GM18861 (cell line): ENCODE measurements at regions not wholly inside any gene's neighbourhood (a gene's known extent, or its start where the extent isn't known, plus 50 kb on each side); places are given as distances from the start of the nearest gene placed in this dataset.

Source experiments
- ATAC-seq: cut with Tn5 transposase; IDR thresholded peaks from one replicate; pipeline ENCODE4 v1.9.1; 2021; ENCODE audit not compliant: unreplicated experiment

DNA sequence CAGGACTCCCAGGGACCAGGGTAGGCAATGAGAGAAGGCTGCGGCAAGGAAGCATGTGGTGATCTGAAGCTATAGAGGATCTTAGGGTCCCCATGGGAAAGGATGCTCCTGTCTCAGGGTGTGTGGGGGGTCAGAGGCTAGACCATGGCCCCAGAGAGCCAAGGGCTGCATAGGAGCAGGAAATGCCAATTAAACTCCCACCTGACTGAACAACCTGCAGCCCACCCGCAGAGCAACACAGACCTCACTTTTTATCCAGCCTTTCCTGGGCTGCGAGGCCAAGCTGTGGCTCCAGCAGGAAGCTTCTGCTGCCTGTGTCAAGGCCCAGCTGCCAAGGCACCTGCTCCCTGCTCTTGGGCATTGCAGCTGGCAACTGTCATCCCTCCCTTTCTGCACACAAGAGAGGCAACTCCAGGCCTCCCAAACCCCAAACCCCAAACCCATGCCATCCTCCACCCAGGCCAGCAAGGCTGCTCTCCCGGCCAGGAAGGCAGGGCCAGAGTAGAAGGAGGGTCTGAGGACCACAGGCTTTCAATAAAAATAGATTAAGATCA is 290.1 kb downstream of the FOXO1 start:
- no peak for ATAC-seq

DNA sequence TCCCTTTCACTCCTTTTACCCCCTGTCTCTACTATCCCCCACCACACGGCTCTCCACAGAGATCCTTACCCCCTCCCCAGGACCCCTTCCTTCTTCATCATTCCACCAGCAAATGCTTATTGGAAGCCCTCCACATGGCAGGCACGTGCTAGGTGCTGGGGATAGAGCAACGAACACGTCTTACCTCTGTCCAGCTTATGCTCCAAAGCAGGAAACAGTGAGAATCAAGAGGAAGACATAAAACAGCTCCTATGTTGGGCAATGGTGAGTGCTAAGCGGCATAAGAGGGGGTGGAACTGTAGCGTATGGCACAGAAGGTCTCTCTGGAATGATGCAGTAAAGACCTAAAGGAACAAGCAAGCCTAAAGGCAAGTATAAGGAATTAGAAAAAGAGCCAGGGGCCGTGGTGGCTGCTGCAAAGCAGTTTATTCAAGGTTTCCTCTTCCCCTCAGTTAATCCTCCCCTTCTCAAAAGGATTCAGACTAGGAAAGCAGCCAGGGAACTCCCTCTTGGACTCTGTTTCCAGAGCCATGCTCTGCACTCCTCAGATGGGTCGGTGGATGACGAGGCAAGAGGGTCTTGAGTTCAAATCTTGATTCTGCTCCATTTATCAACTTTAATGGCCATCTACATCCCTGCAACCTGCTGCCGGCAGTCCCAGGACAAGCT is 289.4 kb downstream of the FOXO1 start:
- no peak for ATAC-seq

- no peak for ATAC-seq
These were observed 288.7 kb downstream of the FOXO1 start for GRCh38 chr13:40377783-40378182.

GRCh38 chr13:40379196-40379595 is 287.2 kb downstream of the FOXO1 start:
- ATAC-seq, result no peak

DNA sequence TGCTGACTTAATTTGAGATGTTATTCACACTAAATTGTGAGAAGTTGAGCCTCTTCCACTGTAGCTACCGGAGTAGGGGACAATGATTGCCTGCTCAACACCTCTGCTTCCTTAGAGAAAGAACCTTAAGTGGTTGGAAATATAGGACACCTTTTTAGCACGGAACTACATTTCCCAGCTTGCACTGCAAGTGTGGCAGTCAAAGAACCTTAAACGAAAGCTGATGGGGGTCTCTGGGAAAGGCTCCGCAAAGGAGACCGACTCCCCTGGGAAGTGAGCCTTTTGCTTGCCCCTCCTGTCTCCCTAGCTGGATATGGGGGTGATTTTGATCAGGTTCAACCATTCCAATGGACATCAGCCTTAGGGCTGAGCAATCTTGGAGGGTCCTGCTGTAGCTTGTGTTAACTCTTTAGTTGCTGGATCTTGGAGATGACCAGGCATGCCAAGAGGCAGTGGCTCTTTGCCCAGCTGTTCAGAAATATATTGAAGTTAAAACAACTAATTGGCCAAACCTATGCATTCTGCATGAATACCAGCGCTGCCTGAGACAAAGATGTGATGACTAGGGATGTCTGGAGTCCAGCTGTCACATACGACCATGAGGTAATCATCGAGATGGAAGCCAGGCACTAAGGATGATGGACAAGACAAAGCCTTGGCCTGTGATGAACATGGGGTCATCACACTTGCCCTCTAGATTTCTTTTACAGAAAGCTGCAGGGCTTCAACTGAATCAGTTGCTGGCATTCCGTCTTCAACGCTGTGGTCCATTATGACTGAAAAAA is 286.5 kb downstream of the FOXO1 start:
- no peak for ATAC-seq

- ATAC-seq, result no peak
These were observed 284.3 kb downstream of the FOXO1 start for GRCh38 chr13:40381935-40382764.

DNA sequence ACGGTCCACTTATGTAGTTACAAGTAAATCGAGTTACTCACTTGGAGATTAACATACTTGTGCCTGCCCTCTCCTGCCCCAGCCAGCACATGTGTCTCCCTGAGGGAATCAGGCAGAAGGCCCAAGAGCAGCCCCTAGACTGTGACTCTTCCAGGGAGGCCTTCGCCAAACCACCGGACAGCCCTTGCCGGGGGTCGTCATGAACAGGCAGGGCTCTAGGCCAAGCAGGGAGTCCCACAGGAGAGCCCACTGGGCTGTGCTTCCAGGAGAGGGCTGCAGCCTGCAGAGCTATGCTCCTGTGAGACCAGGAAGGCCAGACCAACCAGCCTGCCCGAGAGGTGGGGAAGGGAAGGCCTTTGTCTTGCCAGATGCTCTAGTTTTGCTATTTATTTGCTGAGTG is 283.3 kb downstream of the FOXO1 start:
- no peak for ATAC-seq

- no peak for ATAC-seq
These were observed 282.6 kb downstream of the FOXO1 start for GRCh38 chr13:40383885-40384284.

GRCh38 chr13:40384976-40385857 is 281.2 kb downstream of the FOXO1 start:
- ATAC-seq, result no peak

DNA sequence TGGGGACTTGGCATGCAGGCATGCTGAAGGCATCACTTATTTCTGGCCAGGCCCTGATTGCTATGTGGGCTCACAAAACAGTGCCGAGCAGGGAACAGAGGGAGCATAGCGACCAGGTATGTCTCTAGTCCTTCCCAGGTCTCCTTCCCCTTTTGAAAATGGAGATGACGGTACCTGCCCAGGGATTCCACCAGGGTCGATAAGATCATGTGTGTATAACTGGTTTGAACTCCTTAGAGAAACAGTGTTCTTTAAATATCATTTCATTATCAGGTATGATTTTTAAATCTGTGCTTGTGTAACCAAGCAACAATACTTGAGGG is 280.6 kb downstream of the FOXO1 start:
- no peak for ATAC-seq

- ATAC-seq, result no peak
These were observed 279.9 kb downstream of the FOXO1 start for GRCh38 chr13:40386586-40386985.

- ATAC-seq, result no peak
These were observed 278.7 kb downstream of the FOXO1 start for GRCh38 chr13:40387775-40388174.

DNA sequence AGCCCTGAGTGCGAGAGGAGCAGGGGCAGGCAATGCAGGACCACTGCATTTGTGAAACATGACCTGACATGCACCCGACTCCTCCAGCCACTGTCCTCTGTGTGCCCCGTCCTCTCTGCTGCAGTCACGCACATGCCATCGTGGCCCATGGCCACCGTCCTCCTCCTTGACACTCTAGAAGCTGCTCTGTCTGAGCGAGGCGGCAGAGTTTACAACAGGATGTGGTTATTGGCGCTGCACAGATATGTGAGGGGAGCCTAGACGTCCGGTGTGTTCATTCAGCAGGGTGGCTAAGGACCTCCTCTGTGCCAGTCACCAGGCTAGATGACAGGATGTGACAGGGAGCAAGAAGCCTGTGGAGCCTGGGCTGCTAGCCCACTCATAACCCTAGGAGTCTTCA is 277.8 kb downstream of the FOXO1 start:
- ATAC-seq, result peak; percentile 98

GRCh38 chr13:40389081-40389641 is 277.3 kb downstream of the FOXO1 start:
- peak; percentile 40 for ATAC-seq

DNA sequence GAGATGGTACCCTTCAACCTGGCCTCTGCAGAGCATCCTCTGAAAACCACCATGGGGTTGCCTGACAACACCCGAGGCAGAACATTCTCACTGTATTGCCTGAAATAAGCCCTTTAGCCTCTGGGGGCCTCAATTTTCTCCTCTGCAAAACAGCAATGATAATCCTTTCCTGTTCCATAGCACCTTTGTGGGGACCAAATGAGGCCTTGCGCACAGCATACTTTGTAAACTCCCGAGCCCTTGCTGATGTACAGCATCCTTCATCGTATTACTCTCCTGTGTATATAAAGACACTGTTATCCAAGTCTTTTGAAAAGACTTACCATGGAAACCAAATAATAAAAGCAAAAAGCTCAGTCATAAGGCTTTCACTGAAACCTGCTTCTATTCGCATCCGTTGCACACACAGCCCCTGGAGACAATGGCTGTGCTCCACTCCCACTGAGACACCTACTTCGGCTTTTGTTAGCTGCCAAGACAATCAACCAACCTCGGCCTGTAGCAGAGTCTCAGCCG is 276.0 kb downstream of the FOXO1 start:
- no peak for ATAC-seq

- no peak for ATAC-seq
These were observed 274.7 kb downstream of the FOXO1 start for GRCh38 chr13:40391788-40392187.

GRCh38 chr13:40394304-40394985 is 272.0 kb downstream of the FOXO1 start:
- no peak for ATAC-seq

DNA sequence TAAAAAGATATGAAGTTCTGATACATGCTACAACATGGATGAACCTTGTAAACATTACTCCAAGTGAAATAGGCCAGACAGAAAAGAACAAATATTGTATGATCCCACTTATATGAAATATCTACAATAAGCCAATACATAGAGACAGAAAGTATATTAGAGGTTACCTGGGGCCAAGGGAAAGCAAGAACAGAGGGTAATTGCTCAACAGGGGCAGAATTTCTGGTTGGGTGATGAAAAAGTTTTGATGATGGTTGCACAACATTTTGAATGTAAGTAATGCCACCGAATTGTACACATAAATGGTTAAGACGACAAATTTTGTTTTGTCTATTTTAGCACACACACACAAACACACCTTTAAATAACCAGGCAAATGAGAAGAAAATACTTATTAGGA is 268.4 kb downstream of the FOXO1 start:
- no peak for ATAC-seq

GRCh38 chr13:40399756-40400155 is 266.7 kb downstream of the FOXO1 start:
- ATAC-seq, result no peak
